Neutrophil (primary cell): ENCODE measurements at regions not wholly inside any gene's neighbourhood (a gene's known extent, or its start where the extent isn't known, plus 50 kb on each side); places are given as distances from the start of the nearest gene placed in this dataset.

Source experiments
- H3K27ac ChIP-seq: fragments of 200-600 bp; sonication (generic); 2 replicates; pipeline ENCODE4 v1.5.1; 2016; ENCODE audit warnings: mild to moderate bottlenecking, moderate library complexity
- H3K27me3 ChIP-seq: fragments of 200-600 bp; sonication (generic); 2 replicates; pipeline ENCODE4 v1.6.0; 2016; ENCODE audit warnings: mild to moderate bottlenecking
- H3K36me3 ChIP-seq: fragments of 200-600 bp; sonication (generic); 2 replicates; pipeline ENCODE4 v1.5.1; 2017
- H3K4me1 ChIP-seq, 2 experiments: fragments of 200-600 bp in 1 of 2; sonication (generic) in 1 of 2; 1 replicate in 1 of 2; 2 replicates in 1 of 2; pipeline versions ENCODE4 v1.5.1 to v1.6.1; 2013 to 2016; ENCODE audit warnings: low read depth in 1 of 2, low read length in 1 of 2, mild to moderate bottlenecking in 1 of 2, moderate library complexity in 1 of 2; ENCODE audit not compliant: control insufficient read depth in 1 of 2, insufficient read depth in 1 of 2
- H3K4me3 ChIP-seq, 2 experiments: fragments of 200-600 bp in 1 of 2; sonication (generic) in 1 of 2; 1 replicate in 1 of 2; 2 replicates in 1 of 2; pipeline ENCODE4 v1.5.1; 2013 to 2016; ENCODE audit warnings: low read depth in 1 of 2, low read length in 1 of 2, mild to moderate bottlenecking in 1 of 2, moderate library complexity in 1 of 2
- H3K9me3 ChIP-seq: fragments of 200-600 bp; sonication (generic); 2 replicates; pipeline ENCODE4 v1.5.1; 2016
- TF ChIP-seq, protein P1 (sequence below): fragments of 200-600 bp; sonication (generic); IDR thresholded peaks from 2 replicates; pipeline ENCODE4 v1.5.1; 2016; ENCODE audit warnings: antibody characterized with exemption

DNA sequence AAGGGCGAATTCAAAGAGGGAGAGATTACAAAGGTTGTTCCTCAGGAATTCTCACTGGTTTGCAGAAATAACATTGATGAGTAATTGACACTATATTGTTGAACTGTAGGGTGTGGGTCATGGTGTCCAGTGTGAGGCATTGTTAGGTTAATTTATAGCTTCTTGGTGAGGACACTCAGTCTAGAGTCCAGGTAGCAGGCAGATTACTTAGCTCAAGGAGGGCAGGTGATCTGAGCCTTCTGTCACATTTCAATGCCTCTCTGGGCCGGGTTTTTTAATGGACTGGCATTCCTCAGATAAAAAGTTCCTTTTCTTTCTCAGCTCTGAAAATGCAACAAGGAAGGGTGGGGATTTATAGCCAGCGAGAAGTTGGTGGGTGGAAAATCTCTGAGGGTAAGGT, 194.2 kb upstream of the PROK2 start:
- H3K27ac ChIP-seq, result no peak overlapping the region
- H3K9me3 ChIP-seq, result no peaks in the 10 kb centered on the region
- H3K4me1 ChIP-seq, result peaks cover 6 to 10% of the 10 kb centered on the region in 2 experiments
- H3K4me3 ChIP-seq, result no peak overlapping the region
- no peaks in the 10 kb centered on the region for H3K27me3 ChIP-seq
- H3K36me3 ChIP-seq, result no peaks in the 10 kb centered on the region
- TF ChIP-seq, protein P1, sequence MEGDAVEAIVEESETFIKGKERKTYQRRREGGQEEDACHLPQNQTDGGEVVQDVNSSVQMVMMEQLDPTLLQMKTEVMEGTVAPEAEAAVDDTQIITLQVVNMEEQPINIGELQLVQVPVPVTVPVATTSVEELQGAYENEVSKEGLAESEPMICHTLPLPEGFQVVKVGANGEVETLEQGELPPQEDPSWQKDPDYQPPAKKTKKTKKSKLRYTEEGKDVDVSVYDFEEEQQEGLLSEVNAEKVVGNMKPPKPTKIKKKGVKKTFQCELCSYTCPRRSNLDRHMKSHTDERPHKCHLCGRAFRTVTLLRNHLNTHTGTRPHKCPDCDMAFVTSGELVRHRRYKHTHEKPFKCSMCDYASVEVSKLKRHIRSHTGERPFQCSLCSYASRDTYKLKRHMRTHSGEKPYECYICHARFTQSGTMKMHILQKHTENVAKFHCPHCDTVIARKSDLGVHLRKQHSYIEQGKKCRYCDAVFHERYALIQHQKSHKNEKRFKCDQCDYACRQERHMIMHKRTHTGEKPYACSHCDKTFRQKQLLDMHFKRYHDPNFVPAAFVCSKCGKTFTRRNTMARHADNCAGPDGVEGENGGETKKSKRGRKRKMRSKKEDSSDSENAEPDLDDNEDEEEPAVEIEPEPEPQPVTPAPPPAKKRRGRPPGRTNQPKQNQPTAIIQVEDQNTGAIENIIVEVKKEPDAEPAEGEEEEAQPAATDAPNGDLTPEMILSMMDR, result no peak

GRCh38 chr3:71978150-71978721, 193.3 kb upstream of the PROK2 start:
- TF ChIP-seq, protein P1, result no peak
- peaks cover 6 to 10% of the 10 kb centered on the region in 2 experiments for H3K4me1 ChIP-seq
- H3K4me3 ChIP-seq, result no peak overlapping the region
- no peaks in the 10 kb centered on the region for H3K9me3 ChIP-seq
- H3K36me3 ChIP-seq, result no peaks in the 10 kb centered on the region
- no peaks in the 10 kb centered on the region for H3K27me3 ChIP-seq
- no peak overlapping the region for H3K27ac ChIP-seq

DNA sequence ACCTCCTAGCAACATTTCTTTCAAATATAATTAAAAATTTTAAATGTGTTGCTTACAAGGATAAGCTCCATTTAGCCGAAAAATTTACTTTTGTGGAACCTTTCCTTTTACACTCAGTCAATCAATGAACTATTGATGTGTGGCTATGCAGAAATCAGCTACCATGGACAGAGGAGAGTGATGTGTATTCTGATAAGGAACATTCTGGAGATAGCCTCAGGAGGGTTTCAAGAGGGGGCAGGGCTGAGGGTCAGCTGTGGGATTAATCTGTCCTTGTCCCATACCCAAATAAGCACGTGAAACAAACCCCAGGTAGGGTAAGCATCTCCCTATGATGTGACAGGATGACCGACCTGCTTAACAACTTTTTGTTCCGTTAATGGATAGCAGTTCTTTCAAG, 192.6 kb upstream of the PROK2 start:
- Histone ChIP-seq H3K27me3 (no peaks in the 10 kb centered on the region), H3K4me3 (no peak overlapping the region), H3K36me3 (no peaks in the 10 kb centered on the region), H3K4me1 (peaks cover 6 to 10% of the 10 kb centered on the region in 2 experiments), H3K9me3 (no peaks in the 10 kb centered on the region), H3K27ac (no peak overlapping the region)
- TF ChIP-seq, protein P1, result no peak

DNA sequence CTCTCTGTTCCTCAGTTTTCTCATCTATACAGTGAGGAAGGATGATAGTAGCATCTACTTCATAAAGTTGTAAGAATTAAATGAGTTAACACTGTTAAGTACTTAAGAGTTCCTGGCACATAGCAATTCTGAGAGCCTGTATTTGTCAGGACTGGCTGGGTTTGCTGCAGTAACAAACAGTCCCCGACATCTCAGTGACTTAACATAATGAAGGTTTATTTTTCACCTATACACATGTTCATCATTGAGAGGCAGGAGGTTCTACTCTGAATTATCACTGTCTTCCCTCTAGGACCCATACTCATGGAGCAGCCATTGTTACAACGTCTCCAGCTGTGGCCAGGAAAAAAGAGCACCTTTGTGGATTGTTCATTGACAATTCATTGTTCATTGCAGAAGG, 190.6 kb upstream of the PROK2 start:
- Histone ChIP-seq H3K36me3 (no peaks in the 10 kb centered on the region), H3K9me3 (no peaks in the 10 kb centered on the region), H3K4me1 (peaks cover 6 to 10% of the 10 kb centered on the region in 2 experiments), H3K27ac (no peak overlapping the region), H3K4me3 (no peak overlapping the region), H3K27me3 (no peaks in the 10 kb centered on the region)
- TF ChIP-seq, protein P1, result no peak

DNA sequence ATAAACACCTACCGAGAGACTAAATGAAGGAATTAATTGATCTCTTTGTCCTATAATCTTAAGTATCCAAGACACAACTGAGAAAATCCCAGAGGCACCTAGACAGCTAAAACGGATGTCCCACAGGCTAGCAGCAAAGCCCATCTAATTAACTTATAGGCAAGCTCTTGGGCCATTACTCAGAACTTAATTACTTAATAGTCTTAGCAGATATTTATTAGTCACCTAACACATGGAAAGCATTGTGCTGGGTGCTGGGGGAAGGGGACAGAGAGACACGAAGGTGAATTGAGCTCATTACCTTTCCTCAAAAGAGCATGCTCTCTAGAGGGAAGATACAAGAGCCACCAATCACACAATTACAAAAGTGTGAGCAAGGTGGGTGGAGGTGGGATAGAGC, 189.8 kb upstream of the PROK2 start:
- Histone ChIP-seq H3K36me3 (no peaks in the 10 kb centered on the region), H3K9me3 (no peaks in the 10 kb centered on the region), H3K27ac (no peak overlapping the region), H3K4me1 (peaks cover 6 to 10% of the 10 kb centered on the region in 2 experiments), H3K4me3 (no peak overlapping the region), H3K27me3 (no peaks in the 10 kb centered on the region)
- TF ChIP-seq, protein P1, result no peak
